Right lobe of liver (tissue), 6 donors: ENCODE measurements at regions not wholly inside any gene's neighbourhood (a gene's known extent, or its start where the extent isn't known, plus 50 kb on each side); places are given as distances from the start of the nearest gene placed in this dataset.
A peak's percentile ranks its signal among the peaks of the same experiment; 100 is the strongest.
"Not testable (repeated sequence)": the region's sequence is repeated elsewhere in the genome, so short reads cannot be mapped to it uniquely, and the experiment has no call there.

Experiments
- ATAC-seq, 4 donors: fragments of 200-7000 bp; cut with Tn5 transposase; one replicate each; pipeline ENCODE4 v1.9.1; 2020; ENCODE audit warnings: mild to moderate bottlenecking in 4 of 4, moderate library complexity in 4 of 4
- DNase-seq, 3 donors: peaks; one replicate each; pipeline ENCODE4 v3.0.0-alpha.2; 2020
- H3K27ac ChIP-seq, 3 donors: fragments of 200-600 bp; one replicate each; pipeline ENCODE4 v1.8.0; 2022
- H3K27me3 ChIP-seq, 2 donors: fragments of 200-600 bp; one replicate each; pipeline ENCODE4 v1.8.0; 2022
- H3K36me3 ChIP-seq, 4 donors: fragments of 200-600 bp; sonication (generic) in 1 of 4; one replicate each; pipeline versions ENCODE4 v1.5.1 to v1.8.0; 2017 to 2022; ENCODE audit warnings: control low read depth in 1 of 4
- H3K4me1 ChIP-seq, 4 donors: fragments of 200-600 bp; sonication (generic) in 1 of 4; one replicate each; pipeline versions ENCODE4 v1.5.1 to v1.8.0; 2017 to 2022; ENCODE audit warnings: control low read depth in 1 of 4
- H3K4me3 ChIP-seq, 3 donors: fragments of 200-600 bp; one replicate each; pipeline ENCODE4 v1.8.0; 2022
- H3K9me3 ChIP-seq, 4 donors: fragments of 200-600 bp; sonication (generic) in 1 of 4; one replicate each; pipeline versions ENCODE4 v1.5.1 to v1.8.0; 2017 to 2022; ENCODE audit warnings: control low read depth in 1 of 4
- POLR2A ChIP-seq: fragments of 450-650 bp; IDR thresholded peaks from one replicate; pipeline ENCODE4 v1.6.1; 2017; ENCODE audit warnings: antibody characterized with exemption, mild to moderate bottlenecking
- WGBS: methylation state at CpG from one replicate; pipeline ENCODE4 v1.1.6; 2018; ENCODE audit warnings: low coverage, low lambda C conversion rate; ENCODE audit not compliant: insufficient coverage; ENCODE audit errors: missing lambda C conversion rate; 5-methylcytosine and 5-hydroxymethylcytosine counted together
- intact Hi-C, 2 donors: fragments of 100-400 bp; cut with DNase I; formaldehyde crosslinking; loops; one replicate each; pipeline versions ENCODE4 v1.11.2 to v1.14.1; 2022
- TF ChIP-seq, protein P1 (sequence below), 4 donors: fragments of 200-600 bp in 3 of 4; fragments of 450-650 bp in 1 of 4; IDR thresholded peaks; one replicate each; pipeline versions ENCODE4 v1.5.1 to v1.8.0; 2016 to 2022; ENCODE audit warnings: antibody characterized with exemption in 4 of 4, mild to moderate bottlenecking in 2 of 4
- donor health status: DM: no; HTN: yes; CAD: no.
- donor health status: DM: no; HTN: no; CAD: no.
- donor health status: DM: no; HTN: no; CAD: no.
- donor health status: DM: no; HTN: yes; CAD: no.
- donor health status: DM: no; HTN: yes; CAD: no.

DNA sequence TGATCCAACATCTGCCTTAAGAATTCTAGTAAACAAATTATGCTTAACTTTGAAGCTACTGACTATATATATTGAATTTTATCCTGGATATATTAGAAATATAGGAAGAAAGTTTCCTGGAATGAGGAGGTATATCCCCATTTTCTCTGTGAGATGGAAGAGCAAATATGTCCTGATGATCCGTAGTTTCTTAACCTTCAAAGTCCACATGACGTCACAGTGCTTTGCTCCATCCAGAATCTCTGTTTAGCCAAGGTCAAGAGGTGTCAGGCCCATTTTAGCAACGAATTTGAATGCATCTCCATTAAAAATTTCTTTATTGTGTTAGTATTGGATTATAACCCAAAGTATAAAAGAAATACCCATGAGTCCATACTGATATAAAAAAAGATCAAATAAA is 162.5 kb downstream of the PRL start:
- no peak for ATAC-seq
- Histone ChIP-seq H3K4me1 (no peaks in the 10 kb centered on the region), H3K36me3 (no peaks in the 10 kb centered on the region), H3K9me3 (no peaks in the 10 kb centered on the region), H3K4me3 (no peak overlapping the region), H3K27ac (no peak overlapping the region), H3K27me3 (no peaks in the 10 kb centered on the region)
- DNase-seq: no peak
- 53% methylated on average over 3 of the region's 3 CpGs for WGBS
- intact Hi-C loops: no loop called here
- TF ChIP-seq, protein P1, sequence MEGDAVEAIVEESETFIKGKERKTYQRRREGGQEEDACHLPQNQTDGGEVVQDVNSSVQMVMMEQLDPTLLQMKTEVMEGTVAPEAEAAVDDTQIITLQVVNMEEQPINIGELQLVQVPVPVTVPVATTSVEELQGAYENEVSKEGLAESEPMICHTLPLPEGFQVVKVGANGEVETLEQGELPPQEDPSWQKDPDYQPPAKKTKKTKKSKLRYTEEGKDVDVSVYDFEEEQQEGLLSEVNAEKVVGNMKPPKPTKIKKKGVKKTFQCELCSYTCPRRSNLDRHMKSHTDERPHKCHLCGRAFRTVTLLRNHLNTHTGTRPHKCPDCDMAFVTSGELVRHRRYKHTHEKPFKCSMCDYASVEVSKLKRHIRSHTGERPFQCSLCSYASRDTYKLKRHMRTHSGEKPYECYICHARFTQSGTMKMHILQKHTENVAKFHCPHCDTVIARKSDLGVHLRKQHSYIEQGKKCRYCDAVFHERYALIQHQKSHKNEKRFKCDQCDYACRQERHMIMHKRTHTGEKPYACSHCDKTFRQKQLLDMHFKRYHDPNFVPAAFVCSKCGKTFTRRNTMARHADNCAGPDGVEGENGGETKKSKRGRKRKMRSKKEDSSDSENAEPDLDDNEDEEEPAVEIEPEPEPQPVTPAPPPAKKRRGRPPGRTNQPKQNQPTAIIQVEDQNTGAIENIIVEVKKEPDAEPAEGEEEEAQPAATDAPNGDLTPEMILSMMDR (IDR thresholded peaks at IDR 0.05): no peak
- no peak for TF ChIP-seq POLR2A

DNA sequence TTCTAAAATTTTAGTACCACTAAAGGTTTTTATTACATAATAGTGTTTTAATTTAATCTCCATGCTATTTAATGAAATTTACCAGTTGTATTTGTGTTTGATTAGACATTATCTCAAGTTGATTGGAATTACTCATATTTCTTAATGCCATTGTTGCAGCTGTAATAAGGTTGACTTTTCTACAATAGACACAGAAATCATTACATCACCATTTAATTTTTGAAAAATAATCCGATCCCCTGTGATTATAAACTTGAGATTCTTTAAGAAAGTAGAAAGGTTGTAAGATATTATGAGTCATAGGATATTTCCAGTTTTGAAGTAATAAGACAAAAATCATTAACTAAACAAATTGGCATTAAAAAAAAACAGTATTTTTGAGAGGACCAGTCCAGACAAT is 161.4 kb downstream of the PRL start:
- no peak for ATAC-seq
- H3K36me3 ChIP-seq: no peaks in the 10 kb centered on the region
- no peak for TF ChIP-seq POLR2A
- TF ChIP-seq, protein P1 (IDR thresholded peaks at IDR 0.05): no peak
- 71% methylated on average over 1 of the region's 1 CpG for WGBS
- no peak overlapping the region for H3K4me3 ChIP-seq
- H3K9me3 ChIP-seq: no peaks in the 10 kb centered on the region
- intact Hi-C loops: no loop called here
- H3K27me3 ChIP-seq: no peaks in the 10 kb centered on the region
- no peak overlapping the region for H3K27ac ChIP-seq
- no peak for DNase-seq
- no peaks in the 10 kb centered on the region for H3K4me1 ChIP-seq

DNA sequence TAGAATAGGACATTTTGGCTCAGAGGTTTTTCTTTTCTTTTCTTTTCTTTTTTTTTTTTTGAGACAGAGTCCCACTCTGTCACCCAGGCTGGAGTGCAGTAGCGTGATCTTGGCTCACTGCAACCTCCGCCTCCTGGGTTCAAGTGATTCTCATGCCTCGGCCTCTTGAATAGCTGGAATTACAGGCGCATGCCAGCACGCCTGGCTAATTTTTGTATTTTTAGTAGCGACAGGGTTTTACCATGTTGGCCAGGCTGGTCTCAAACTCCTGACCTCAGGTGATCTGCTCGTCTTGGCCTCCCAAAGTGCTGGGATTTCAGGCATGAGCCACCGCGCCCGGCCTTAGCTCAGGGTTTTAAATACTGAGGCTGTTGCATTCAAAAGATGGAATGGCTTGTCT is 156.1 kb downstream of the PRL start:
- H3K4me3 ChIP-seq, H3K27ac ChIP-seq, ATAC-seq, H3K4me1 ChIP-seq, H3K36me3 ChIP-seq, H3K9me3 ChIP-seq, H3K27me3 ChIP-seq, intact Hi-C loops, DNase-seq: not testable (repeated sequence)
- 83% methylated on average over 5 of the region's 10 CpGs for WGBS

DNA sequence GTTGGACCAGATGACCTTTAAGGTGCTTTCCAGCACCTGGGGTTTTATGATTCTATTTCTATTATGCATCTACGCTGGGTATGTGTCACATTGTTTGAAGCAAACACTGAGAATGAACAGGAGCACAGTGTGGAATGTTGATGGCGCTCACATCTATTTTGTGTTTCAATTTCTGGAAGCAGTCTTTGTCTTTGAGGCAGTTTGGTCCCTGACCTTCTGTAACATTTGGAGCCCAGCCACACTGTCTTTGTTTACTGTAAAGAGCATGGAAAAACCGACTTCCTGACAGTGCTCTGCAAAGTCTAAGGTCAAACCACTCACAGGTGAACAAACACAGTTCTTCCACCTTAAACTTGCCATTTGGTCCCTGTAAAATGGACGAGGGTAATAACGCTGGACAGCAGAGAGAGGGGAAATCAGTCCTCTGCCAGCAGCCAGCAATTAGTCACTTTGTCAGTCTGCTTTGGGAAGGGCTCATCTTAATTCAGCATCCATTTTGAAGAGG is 155.5 kb downstream of the PRL start:
- no peaks in the 10 kb centered on the region for H3K36me3 ChIP-seq
- no peak overlapping the region for H3K27ac ChIP-seq
- ATAC-seq (peak in 1 of 4 donors; percentile 62), DNase-seq (no peak)
- 26% methylated on average over 5 of the region's 5 CpGs for WGBS
- no peaks in the 10 kb centered on the region for H3K27me3 ChIP-seq
- no peaks in the 10 kb centered on the region for H3K9me3 ChIP-seq
- no peaks in the 10 kb centered on the region for H3K4me1 ChIP-seq
- TF ChIP-seq, protein P1 (IDR thresholded peaks at IDR 0.05): no peak
- TF ChIP-seq POLR2A: no peak
- H3K4me3 ChIP-seq: no peak overlapping the region
- intact Hi-C loops: no loop called here

DNA sequence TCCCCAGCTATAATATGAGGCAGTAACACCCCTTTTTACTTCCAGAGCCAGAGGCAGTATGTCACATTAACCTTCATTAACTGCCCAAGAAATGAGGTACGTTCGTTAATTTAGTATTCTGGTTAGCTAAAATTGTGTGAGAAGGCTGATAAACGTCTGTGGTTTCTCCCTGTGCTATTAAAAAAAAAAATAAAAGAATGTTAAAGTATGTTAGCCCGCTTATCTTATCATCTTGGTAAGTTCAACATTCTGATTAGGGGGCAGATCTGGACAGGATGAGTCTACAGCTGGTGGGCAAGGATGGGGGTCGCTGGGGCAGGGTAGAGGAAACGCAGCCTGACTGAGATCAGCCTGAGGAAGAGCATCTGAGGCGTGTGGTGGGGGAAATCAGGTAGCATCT is 154.0 kb downstream of the PRL start:
- WGBS: 49% methylated on average over 7 of the region's 7 CpGs
- Histone ChIP-seq H3K27ac (no peak overlapping the region), H3K4me3 (no peak overlapping the region), H3K4me1 (no peaks in the 10 kb centered on the region), H3K27me3 (no peaks in the 10 kb centered on the region), H3K36me3 (no peaks in the 10 kb centered on the region), H3K9me3 (no peaks in the 10 kb centered on the region)
- TF ChIP-seq, protein P1 (IDR thresholded peaks at IDR 0.05): no peak
- TF ChIP-seq POLR2A: no peak
- intact Hi-C loops: no loop called here
- ATAC-seq: no peak
- no peak for DNase-seq
